GM23248 (cell line): ENCODE measurements at regions not wholly inside any gene's neighbourhood (a gene's known extent, or its start where the extent isn't known, plus 50 kb on each side); places are given as distances from the start of the nearest gene placed in this dataset.

Experiments used
- EZH2 ChIP-seq: fragments of 200-600 bp; sonication (generic); IDR thresholded peaks from 2 replicates; pipeline ENCODE4 v1.6.1; 2018; ENCODE audit warnings: antibody characterized with exemption, mild to moderate bottlenecking; ENCODE audit not compliant: insufficient read depth, poor library complexity, severe bottlenecking
- EZH2phosphoT487 ChIP-seq: fragments of 200-600 bp; sonication (generic); IDR thresholded peaks from 2 replicates; pipeline ENCODE4 v1.6.1; 2018; ENCODE audit warnings: antibody characterized with exemption, moderate library complexity, mild to moderate bottlenecking, low read depth; ENCODE audit not compliant: insufficient read depth

GRCh38 chr2:12107939-12108338 lies 361.5 kb downstream of the LPIN1 start:
- TF ChIP-seq EZH2 (no peak), EZH2phosphoT487 (no peak)
